NOMO-1 treated with dmso at 0.1 percent for 144 hours (cell line): ENCODE measurements at regions not wholly inside any gene's neighbourhood (a gene's known extent, or its start where the extent isn't known, plus 50 kb on each side); places are given as distances from the start of the nearest gene placed in this dataset.

Experiments
- DNase-seq: peaks from one replicate; lab custom pipeline; 2025; ENCODE audit not compliant: unreplicated experiment; lab: John Stamatoyannopoulos, UW

- no peak for DNase-seq
Observed at GRCh38 chr4:58935332-58935731, 1825.1 kb upstream of the IGFBP7 start.

GRCh38 chr4:58936436-58936835 is 1826.3 kb upstream of the IGFBP7 start:
- DNase-seq, result no peak

GRCh38 chr4:58940167-58940566 is 1830.0 kb upstream of the IGFBP7 start:
- DNase-seq, result no peak

- DNase-seq, result no peak
Observed at GRCh38 chr4:58941286-58941685, 1831.1 kb upstream of the IGFBP7 start.

GRCh38 chr4:58953575-58953974 is 1843.4 kb upstream of the IGFBP7 start:
- no peak for DNase-seq

- DNase-seq, result no peak
Observed at GRCh38 chr4:58957711-58958110, 1847.5 kb upstream of the IGFBP7 start.

GRCh38 chr4:58961283-58961682 is 1851.1 kb upstream of the IGFBP7 start:
- DNase-seq, result no peak

- DNase-seq, result no peak
Observed at GRCh38 chr4:58961925-58962324, 1851.7 kb upstream of the IGFBP7 start.

- no peak for DNase-seq
Observed at GRCh38 chr4:58962424-58962823, 1852.2 kb upstream of the IGFBP7 start.

GRCh38 chr4:58981828-58982227 is 1871.6 kb upstream of the IGFBP7 start:
- no peak for DNase-seq

- no peak for DNase-seq
Observed at GRCh38 chr4:58983887-58984286, 1873.7 kb upstream of the IGFBP7 start.

GRCh38 chr4:59002148-59002547 is 1892.0 kb upstream of the IGFBP7 start:
- no peak for DNase-seq

- DNase-seq, result no peak
Observed at GRCh38 chr4:59024257-59024656, 1914.1 kb upstream of the IGFBP7 start.

GRCh38 chr4:59037812-59038211 is 1927.6 kb upstream of the IGFBP7 start:
- no peak for DNase-seq

GRCh38 chr4:59039046-59039445 is 1928.9 kb upstream of the IGFBP7 start:
- no peak for DNase-seq

GRCh38 chr4:59044286-59044900 is 1934.2 kb upstream of the IGFBP7 start:
- DNase-seq, result no peak

- no peak for DNase-seq
Observed at GRCh38 chr4:59054086-59054485, 1943.9 kb upstream of the IGFBP7 start.

- DNase-seq, result no peak
Observed at GRCh38 chr4:59057804-59058203, 1947.6 kb upstream of the IGFBP7 start.

GRCh38 chr4:59058543-59058942 is 1948.4 kb upstream of the IGFBP7 start:
- no peak for DNase-seq

GRCh38 chr4:59060002-59060846 is 1950.0 kb upstream of the IGFBP7 start:
- DNase-seq, result no peak

GRCh38 chr4:59060895-59061294 is 1950.7 kb upstream of the IGFBP7 start:
- no peak for DNase-seq

- no peak for DNase-seq
Observed at GRCh38 chr4:59063015-59063720, 1953.0 kb upstream of the IGFBP7 start.
